ENCODE measurements at regions not wholly inside any gene's neighbourhood (a gene's known extent, or its start where the extent isn't known, plus 50 kb on each side); places are given as distances from the start of the nearest gene placed in this dataset.

- TF ChIP-seq, protein P1, sequence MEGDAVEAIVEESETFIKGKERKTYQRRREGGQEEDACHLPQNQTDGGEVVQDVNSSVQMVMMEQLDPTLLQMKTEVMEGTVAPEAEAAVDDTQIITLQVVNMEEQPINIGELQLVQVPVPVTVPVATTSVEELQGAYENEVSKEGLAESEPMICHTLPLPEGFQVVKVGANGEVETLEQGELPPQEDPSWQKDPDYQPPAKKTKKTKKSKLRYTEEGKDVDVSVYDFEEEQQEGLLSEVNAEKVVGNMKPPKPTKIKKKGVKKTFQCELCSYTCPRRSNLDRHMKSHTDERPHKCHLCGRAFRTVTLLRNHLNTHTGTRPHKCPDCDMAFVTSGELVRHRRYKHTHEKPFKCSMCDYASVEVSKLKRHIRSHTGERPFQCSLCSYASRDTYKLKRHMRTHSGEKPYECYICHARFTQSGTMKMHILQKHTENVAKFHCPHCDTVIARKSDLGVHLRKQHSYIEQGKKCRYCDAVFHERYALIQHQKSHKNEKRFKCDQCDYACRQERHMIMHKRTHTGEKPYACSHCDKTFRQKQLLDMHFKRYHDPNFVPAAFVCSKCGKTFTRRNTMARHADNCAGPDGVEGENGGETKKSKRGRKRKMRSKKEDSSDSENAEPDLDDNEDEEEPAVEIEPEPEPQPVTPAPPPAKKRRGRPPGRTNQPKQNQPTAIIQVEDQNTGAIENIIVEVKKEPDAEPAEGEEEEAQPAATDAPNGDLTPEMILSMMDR (IDR thresholded peaks at IDR 0.05; ENCODE audit: insufficient read depth, low read length, poor library complexity, severe bottlenecking) = no peak
- TF ChIP-seq EZH2phosphoT487 (conservative IDR thresholded peaks at IDR 0.05; ENCODE audit: low read length) = no peak
Observed at GRCh38 chr15:68003297-68003696, 50.8 kb upstream of the PIAS1 start.

Data from SU-DHL-6 (cell line).